ENCODE measurements at regions not wholly inside any gene's neighbourhood (a gene's known extent, or its start where the extent isn't known, plus 50 kb on each side); places are given as distances from the start of the nearest gene placed in this dataset.

DNA sequence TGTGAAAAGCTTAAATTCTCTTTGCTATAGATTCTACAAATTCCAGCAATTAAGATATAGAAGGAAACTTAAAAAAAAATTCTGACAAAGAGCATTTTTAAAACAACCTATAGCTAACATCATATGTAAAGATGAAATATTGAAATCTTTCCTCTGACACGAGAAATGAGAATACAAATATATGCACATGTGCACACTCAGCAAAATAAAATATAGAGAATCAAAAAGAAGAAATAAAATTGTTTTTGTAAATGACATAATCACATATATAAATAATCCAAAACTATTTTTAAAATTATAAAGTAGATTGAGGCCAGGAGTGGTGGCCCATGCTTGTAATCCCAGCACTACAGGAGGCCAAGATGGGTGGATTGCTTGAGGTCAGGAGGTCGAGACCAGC, 265.1 kb downstream of the IRX2 start:
- TF ChIP-seq, protein P1, sequence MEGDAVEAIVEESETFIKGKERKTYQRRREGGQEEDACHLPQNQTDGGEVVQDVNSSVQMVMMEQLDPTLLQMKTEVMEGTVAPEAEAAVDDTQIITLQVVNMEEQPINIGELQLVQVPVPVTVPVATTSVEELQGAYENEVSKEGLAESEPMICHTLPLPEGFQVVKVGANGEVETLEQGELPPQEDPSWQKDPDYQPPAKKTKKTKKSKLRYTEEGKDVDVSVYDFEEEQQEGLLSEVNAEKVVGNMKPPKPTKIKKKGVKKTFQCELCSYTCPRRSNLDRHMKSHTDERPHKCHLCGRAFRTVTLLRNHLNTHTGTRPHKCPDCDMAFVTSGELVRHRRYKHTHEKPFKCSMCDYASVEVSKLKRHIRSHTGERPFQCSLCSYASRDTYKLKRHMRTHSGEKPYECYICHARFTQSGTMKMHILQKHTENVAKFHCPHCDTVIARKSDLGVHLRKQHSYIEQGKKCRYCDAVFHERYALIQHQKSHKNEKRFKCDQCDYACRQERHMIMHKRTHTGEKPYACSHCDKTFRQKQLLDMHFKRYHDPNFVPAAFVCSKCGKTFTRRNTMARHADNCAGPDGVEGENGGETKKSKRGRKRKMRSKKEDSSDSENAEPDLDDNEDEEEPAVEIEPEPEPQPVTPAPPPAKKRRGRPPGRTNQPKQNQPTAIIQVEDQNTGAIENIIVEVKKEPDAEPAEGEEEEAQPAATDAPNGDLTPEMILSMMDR (IDR thresholded peaks at IDR 0.05; ENCODE audit: low read depth, low read length), result no peak

DNA sequence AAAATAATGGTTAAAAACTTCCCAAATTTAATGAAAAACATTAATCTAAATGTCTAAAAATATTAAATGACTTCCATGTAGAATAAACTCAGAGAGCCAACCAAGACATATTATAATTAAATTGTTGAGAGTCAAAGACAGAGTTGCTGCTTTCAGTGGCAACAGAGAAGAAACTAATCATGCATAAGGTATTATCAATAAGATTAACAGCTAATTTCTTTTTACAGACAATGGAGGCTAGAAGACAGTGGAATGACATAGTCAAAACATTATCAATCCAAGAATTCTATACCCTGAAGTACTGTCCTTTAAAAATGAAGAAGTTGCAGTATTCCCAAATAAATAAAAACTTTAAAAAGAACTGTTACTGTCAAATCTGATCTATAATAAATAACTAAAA, 268.7 kb downstream of the IRX2 start:
- DNase-seq (ENCODE audit: extremely low read depth, low read depth), result no peak
- TF ChIP-seq, protein P1 (IDR thresholded peaks at IDR 0.05; ENCODE audit: low read depth, low read length), result no peak

More for the DNA sequence above, 265.1 kb downstream of the IRX2 start:
- DNase-seq (ENCODE audit: extremely low read depth, low read depth), result no peak

DNA sequence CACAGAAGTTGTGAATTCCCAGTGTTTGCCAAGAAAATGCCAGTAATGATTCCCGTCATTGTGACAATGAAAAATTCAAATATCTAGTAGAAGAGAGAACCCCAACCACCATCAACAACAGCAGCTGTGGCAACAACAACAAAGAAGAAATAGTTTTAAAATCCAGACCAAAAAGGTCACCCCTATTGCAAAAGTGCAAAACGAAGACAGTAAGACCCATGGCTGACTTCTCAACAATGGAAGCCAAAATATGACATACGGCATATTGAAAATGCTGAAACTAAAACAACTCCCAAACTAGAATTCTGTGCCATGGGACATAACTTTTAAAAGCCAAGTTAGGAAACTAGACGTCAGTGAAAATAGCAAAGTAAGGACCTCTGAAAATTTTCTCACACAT, 270.6 kb downstream of the IRX2 start:
- TF ChIP-seq, protein P1 (IDR thresholded peaks at IDR 0.05; ENCODE audit: low read depth, low read length), result no peak
- DNase-seq (ENCODE audit: extremely low read depth, low read depth), result no peak

DNA sequence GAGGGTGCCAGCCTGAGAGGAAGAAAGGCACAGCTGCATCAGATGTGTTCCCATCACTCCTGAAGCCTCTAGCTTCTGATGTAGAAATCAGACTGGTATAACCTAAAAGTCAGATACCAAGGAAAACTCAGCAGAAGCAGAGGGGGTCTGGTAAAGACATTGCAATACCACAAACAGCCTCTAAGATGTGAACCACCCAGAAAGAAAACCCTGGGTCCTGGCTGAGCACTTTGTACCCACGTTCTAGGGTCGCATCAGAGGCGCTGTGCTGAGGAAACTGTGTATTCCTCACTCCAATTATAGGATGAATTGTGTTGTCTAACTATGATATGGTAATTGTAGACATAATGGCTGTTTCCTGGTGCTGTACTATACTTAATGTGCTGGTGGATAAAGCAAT, 275.6 kb downstream of the IRX2 start:
- TF ChIP-seq, protein P1 (IDR thresholded peaks at IDR 0.05; ENCODE audit: low read depth, low read length), result no peak
- no peak for DNase-seq (ENCODE audit: extremely low read depth, low read depth)

DNA sequence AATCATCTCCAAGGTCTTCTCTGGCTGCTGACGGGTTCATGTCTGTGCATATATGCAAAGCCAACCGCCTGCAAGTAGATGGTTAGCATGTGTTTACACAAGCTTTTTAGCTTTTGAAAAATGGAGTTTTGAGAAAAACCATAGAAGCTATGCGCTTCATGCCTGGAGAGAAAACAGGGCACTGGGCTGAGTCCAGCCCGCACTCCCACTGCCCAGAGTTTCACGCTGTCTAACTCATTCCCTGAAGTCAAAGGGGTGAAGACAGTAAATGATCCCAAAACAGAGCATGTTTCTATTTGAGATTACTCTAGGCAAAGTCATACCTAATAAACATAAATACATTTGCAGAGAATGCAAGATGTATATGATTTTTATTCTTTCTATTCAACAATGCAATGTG, 278.8 kb downstream of the IRX2 start:
- DNase-seq (ENCODE audit: extremely low read depth, low read depth), result no peak
- TF ChIP-seq, protein P1 (IDR thresholded peaks at IDR 0.05; ENCODE audit: low read depth, low read length), result no peak

DNA sequence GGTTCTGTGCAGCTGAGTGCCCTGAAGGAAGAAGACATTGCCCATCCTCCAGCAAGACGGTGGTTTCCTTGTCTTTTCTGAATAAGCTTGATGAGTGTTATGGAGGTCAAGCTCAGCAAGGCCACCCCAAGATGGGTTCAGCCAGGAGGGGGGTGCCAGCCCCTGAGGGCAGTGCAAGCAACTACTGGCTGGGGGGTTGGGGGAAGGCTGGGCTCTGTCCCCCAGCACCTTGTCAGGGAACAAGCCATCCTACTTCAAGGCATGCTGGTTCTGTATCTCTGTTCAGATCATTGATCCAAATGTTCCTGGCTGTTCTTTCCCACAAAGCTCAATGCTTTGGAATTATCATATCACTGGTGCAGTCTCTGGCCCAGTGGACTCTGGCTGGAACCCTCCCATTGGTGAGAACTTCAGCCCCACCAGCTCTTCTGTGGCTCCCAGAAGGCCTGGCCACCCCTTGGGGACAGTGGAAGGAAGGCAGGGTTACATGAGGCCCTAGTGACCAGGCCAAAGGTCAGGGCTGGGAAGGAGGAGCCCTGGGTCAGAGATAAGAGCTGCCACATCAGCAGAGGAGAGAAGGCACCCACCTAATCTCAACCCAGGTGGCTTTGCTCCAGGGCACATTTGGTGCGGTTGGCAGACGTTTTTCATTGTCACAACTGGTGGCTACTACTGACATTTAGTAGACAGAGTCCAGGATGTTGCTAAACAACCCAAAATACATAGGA, 280.2 kb downstream of the IRX2 start:
- DNase-seq (ENCODE audit: extremely low read depth, low read depth), result no peak
- TF ChIP-seq, protein P1 (IDR thresholded peaks at IDR 0.05; ENCODE audit: low read depth, low read length), result no peak

DNA sequence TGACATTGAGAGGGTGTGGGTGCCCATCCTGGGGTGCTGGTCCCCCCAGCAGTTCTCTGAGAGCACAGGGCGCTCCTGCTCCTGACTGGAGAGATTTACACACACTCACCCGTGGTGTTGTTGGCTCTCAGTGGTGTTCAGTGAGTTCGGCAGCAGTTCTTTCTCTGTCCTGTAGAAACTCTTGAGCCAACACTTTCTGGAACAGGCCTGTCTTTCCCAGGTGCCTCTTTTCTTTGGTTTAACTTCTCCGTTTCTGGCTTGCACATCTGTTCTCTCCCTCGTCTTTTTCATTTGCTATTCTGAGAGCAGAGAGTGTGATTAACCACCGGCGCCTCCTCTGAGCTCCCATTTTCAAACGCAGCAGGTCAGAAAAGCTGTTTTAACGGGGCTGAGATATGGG, 284.5 kb downstream of the IRX2 start:
- TF ChIP-seq, protein P1 (IDR thresholded peaks at IDR 0.05; ENCODE audit: low read depth, low read length), result no peak
- DNase-seq (ENCODE audit: extremely low read depth, low read depth), result no peak

Measured in AG09319 (cell line).